NCI-H748 treated with DMSO at 0.1 percent for 48 hours (cell line): ENCODE measurements at regions not wholly inside any gene's neighbourhood (a gene's known extent, or its start where the extent isn't known, plus 50 kb on each side); places are given as distances from the start of the nearest gene placed in this dataset.
"Not testable (repeated sequence)": the region's sequence is repeated elsewhere in the genome, so short reads cannot be mapped to it uniquely, and the experiment has no call there.

ENCODE experiments used
- DNase-seq: peaks from one replicate; lab custom pipeline; 2025; lab: John Stamatoyannopoulos, UW

GRCh38 chr17:71085238-71086033 lies 916.1 kb downstream of the KCNJ2 start:
- no peak for DNase-seq

GRCh38 chr17:71089431-71089830 lies 920.1 kb downstream of the KCNJ2 start:
- DNase-seq = no peak

GRCh38 chr17:71098071-71098470 lies 928.7 kb downstream of the KCNJ2 start:
- no peak for DNase-seq

- DNase-seq = no peak
Observed at GRCh38 chr17:71099003-71099714, 929.8 kb downstream of the KCNJ2 start.

GRCh38 chr17:71102777-71103176 lies 933.4 kb downstream of the KCNJ2 start:
- DNase-seq = no peak

- no peak for DNase-seq
Observed at GRCh38 chr17:71104225-71104624, 934.9 kb downstream of the KCNJ2 start.

GRCh38 chr17:71106056-71106455 lies 936.7 kb downstream of the KCNJ2 start:
- not testable (repeated sequence) for DNase-seq

- no peak for DNase-seq
Observed at GRCh38 chr17:71107136-71107535, 937.8 kb downstream of the KCNJ2 start.

- no peak for DNase-seq
Observed at GRCh38 chr17:71109697-71110096, 940.4 kb downstream of the KCNJ2 start.

- DNase-seq = no peak
Observed at GRCh38 chr17:71110326-71110725, 941.0 kb downstream of the KCNJ2 start.

- no peak for DNase-seq
Observed at GRCh38 chr17:71111460-71111859, 942.1 kb downstream of the KCNJ2 start.

GRCh38 chr17:71111934-71112333 lies 942.6 kb downstream of the KCNJ2 start:
- no peak for DNase-seq

GRCh38 chr17:71113347-71113746 lies 944.0 kb downstream of the KCNJ2 start:
- DNase-seq = no peak

GRCh38 chr17:71114911-71115668 lies 945.8 kb downstream of the KCNJ2 start:
- no peak for DNase-seq

GRCh38 chr17:71115669-71115972 lies 946.3 kb downstream of the KCNJ2 start:
- no peak for DNase-seq

- no peak for DNase-seq
Observed at GRCh38 chr17:71117466-71117865, 948.1 kb downstream of the KCNJ2 start.

GRCh38 chr17:71118039-71118438 lies 948.7 kb downstream of the KCNJ2 start:
- peak; percentile 90 for DNase-seq

GRCh38 chr17:71127416-71127815 lies 958.1 kb downstream of the KCNJ2 start:
- no peak for DNase-seq

- DNase-seq = peak; percentile 46
Observed at GRCh38 chr17:71142333-71142732, 973.0 kb downstream of the KCNJ2 start.

GRCh38 chr17:71145486-71145885 lies 975.3 kb upstream of the SOX9 start:
- no peak for DNase-seq

- no peak for DNase-seq
Observed at GRCh38 chr17:71147906-71148305, 972.9 kb upstream of the SOX9 start.

- no peak for DNase-seq
Observed at GRCh38 chr17:71149607-71150006, 971.2 kb upstream of the SOX9 start.

- DNase-seq = no peak
Observed at GRCh38 chr17:71157297-71157696, 963.5 kb upstream of the SOX9 start.
